IPS-15b (cell line): ENCODE measurements at regions not wholly inside any gene's neighbourhood (a gene's known extent, or its start where the extent isn't known, plus 50 kb on each side); places are given as distances from the start of the nearest gene placed in this dataset.

Experiments
- H3K27me3 ChIP-seq: one replicate; pipeline ENCODE4 v1.6.1; 2013; ENCODE audit warnings: low read length; ENCODE audit not compliant: control insufficient read depth, insufficient read depth
- H3K36me3 ChIP-seq: one replicate; pipeline ENCODE4 v1.6.1; 2013; ENCODE audit warnings: low read length; ENCODE audit not compliant: control insufficient read depth, insufficient read depth
- H3K4me1 ChIP-seq: one replicate; pipeline ENCODE4 v1.6.1; 2013; ENCODE audit warnings: mild to moderate bottlenecking, low read length; ENCODE audit not compliant: control insufficient read depth, insufficient read depth
- H3K4me3 ChIP-seq: one replicate; pipeline ENCODE4 v1.5.1; 2013; ENCODE audit warnings: low read depth, low read length
- H3K9ac ChIP-seq: one replicate; pipeline ENCODE4 v1.6.1; 2013; ENCODE audit warnings: low read depth, mild to moderate bottlenecking, low read length
- H3K9me3 ChIP-seq: one replicate; pipeline ENCODE4 v1.6.1; 2013; ENCODE audit warnings: mild to moderate bottlenecking, low read length; ENCODE audit not compliant: control insufficient read depth, insufficient read depth

DNA sequence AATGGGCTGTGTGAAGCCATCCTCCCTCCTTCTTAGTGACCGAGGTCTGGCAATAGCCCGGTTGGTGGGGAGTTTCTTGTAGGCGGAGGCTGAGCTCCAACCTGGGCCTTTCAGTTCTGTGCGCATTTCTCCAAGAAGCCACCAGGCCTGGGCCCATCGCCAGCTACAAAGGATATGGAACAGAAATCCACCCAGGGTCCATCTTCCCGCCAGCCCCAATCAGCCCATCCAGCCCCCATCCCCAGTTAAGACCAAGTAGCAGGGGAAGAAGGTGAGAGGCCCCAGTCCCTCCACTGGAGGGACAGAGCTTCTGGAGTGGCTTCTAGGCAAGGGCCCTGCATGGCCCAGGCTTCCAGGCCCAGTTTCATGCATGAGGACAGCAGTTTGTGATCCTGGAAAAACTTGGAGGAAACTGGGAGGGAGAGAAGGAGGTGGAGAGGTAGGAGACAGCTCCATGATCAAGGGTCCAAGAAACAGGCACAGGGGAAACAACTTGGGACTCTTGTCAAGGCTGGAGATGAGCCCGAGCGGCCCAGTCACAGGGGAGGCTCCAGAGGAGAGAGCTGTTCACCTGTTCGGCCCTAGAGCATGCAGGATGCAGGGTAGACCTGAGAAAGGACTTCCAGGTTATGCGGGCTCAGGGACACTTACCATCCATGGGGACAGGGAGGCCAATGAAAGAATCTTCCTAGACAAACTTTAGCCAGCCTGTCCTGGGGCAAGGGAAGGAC is 261.2 kb downstream of the PTPRU start:
- peaks cover 9% of the 10 kb centered on the region for H3K4me1 ChIP-seq
- no peaks in the 10 kb centered on the region for H3K27me3 ChIP-seq
- no peaks in the 10 kb centered on the region for H3K9me3 ChIP-seq
- no peak overlapping the region for H3K9ac ChIP-seq
- no peak overlapping the region for H3K4me3 ChIP-seq
- no peaks in the 10 kb centered on the region for H3K36me3 ChIP-seq

DNA sequence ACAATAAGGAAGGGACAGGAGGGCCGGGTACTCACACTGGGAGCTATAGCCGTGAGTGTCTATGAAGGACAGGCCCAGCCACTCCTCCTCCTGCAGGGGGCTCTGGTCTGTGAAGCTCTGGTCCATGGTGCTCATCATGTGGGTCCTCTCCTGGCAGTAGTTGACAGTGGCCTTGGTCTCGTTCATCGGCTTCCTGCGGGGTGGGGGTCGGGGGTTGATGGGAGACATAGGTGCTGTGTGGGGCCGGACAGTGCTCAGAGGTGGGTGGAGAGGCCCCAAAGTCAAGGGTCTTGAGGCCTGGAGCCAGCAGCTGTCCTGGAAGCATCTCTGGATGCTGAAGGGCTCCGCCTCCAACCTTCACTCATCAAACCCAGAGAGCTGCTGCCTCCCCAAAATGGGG is 260.4 kb downstream of the PTPRU start:
- no peaks in the 10 kb centered on the region for H3K9me3 ChIP-seq
- H3K36me3 ChIP-seq, result no peaks in the 10 kb centered on the region
- no peak overlapping the region for H3K4me3 ChIP-seq
- H3K27me3 ChIP-seq, result no peaks in the 10 kb centered on the region
- H3K4me1 ChIP-seq, result peaks cover 7% of the 10 kb centered on the region
- H3K9ac ChIP-seq, result no peak overlapping the region

DNA sequence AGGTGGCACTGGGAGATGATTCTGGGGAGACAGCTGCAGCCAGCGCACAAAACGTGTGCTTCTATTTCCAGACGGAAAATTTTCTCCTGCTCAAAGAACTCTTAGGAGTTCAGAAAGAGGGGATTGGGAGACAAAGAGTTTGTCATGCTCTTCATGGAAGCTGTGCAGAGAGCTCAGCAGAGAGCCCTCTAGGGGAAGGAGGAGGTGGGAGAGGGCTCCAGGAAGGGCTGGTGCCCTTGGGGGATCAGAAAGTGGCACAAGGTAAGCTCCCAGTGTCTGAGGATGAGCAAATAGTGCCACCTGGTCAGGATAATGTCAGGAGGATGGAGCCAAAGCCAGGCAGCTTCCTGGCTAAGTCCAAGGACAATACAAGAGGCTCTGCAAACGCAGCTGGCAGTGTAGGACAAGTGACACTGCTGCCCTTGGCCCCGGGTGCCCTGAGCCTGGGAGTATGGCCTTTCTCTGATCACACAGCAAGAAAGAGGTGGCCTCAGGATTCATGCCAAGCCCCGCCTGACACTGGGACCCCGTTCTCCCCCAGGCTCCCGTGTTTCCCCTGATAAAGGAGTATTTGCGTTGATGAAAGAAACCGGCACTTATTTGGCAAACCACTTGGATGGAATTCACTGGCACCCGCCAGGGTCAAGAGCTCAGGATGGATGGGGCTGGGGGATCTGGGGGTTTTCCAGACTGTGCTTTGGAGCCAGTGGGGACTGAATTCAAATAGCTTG is 254.0 kb downstream of the PTPRU start:
- H3K4me1 ChIP-seq, result no peaks in the 10 kb centered on the region
- H3K36me3 ChIP-seq, result no peaks in the 10 kb centered on the region
- H3K9ac ChIP-seq, result no peak overlapping the region
- H3K4me3 ChIP-seq, result no peak overlapping the region
- no peaks in the 10 kb centered on the region for H3K27me3 ChIP-seq
- no peaks in the 10 kb centered on the region for H3K9me3 ChIP-seq

DNA sequence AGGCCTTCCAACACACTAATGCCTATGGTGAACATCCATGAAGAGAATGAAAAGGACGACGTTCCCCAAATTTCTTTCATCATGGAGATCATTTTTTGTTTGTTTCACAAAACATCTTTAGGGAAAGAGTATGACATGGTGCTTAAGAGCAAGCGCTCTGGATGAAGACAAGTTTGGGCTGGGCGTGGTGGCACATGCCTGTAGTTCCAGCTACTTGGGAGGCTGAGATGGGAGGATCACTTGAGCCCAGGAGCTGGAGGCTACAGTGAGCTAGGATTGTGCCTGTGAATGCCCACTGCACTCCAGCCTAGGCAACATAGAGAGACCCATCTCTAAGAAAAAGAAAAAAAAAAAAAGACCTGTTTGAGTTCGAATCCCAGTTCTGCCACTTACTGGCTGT is 253.1 kb downstream of the PTPRU start:
- H3K9me3 ChIP-seq, result no peaks in the 10 kb centered on the region
- H3K4me3 ChIP-seq, result no peak overlapping the region
- H3K4me1 ChIP-seq, result no peaks in the 10 kb centered on the region
- no peaks in the 10 kb centered on the region for H3K27me3 ChIP-seq
- H3K36me3 ChIP-seq, result no peaks in the 10 kb centered on the region
- no peak overlapping the region for H3K9ac ChIP-seq

DNA sequence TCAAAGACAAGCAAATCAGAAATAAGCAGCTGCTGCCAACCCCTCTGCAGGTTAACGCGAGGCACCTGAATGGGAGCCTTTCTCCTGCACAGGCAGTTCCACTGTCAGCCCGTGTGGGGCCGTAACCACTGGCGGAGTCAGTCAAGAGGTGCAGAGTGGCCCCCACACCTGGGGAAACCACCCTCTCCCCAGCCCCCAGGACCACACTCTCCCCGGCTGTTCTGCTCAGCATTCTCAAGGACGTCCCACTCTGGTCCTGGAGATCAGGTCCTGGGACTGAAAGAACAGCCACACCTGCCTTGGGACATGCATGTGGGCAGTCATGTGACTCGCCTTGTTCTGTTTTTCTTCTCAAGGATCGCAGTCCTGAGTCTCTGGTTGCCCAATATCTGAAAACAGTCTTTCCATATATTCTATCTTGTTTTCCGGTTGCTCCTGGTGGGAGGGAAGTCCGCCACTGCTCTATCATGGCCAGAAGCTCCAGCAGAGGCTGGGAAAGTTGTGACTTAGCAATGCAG is 252.5 kb downstream of the PTPRU start:
- Histone ChIP-seq H3K4me3 (no peak overlapping the region), H3K9ac (no peak overlapping the region), H3K9me3 (no peaks in the 10 kb centered on the region), H3K4me1 (no peaks in the 10 kb centered on the region), H3K27me3 (no peaks in the 10 kb centered on the region), H3K36me3 (no peaks in the 10 kb centered on the region)

DNA sequence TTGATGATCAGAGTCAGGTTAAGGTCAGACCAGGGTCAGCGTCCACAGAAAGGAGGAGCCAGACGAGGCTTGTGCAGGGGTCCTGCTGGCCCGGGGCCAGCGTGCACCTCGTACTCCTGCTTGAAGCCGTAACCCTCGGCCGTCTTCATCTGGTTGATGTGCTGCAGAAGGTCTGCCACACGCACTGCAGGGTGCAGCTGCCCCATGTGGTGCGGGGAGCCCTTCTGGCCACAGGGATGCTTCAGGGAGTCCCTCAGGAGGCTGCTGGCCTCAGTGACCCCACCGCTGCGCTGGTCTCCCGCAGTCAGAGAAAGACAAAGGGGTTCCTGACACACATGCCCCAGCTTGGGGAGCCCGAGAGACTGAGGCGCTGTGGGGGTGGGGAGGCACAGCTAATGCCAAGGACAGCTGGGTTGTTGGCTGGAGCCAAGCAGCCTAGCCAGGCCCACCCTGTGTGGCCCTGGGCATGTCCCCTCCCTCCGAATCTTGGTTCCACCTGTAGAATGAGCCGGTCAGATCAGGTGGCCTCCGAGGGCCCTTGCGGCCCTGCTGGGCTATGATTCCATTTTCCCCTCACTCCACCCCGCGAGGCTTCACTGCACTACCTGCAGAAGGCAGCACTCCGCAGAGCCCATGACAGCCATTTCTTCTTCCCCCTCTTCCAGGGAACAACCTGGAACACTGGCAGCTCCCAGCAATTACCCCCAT is 251.9 kb downstream of the PTPRU start:
- H3K36me3 ChIP-seq, result no peaks in the 10 kb centered on the region
- H3K4me3 ChIP-seq, result no peak overlapping the region
- H3K9ac ChIP-seq, result no peak overlapping the region
- no peaks in the 10 kb centered on the region for H3K27me3 ChIP-seq
- H3K4me1 ChIP-seq, result no peaks in the 10 kb centered on the region
- H3K9me3 ChIP-seq, result no peaks in the 10 kb centered on the region

DNA sequence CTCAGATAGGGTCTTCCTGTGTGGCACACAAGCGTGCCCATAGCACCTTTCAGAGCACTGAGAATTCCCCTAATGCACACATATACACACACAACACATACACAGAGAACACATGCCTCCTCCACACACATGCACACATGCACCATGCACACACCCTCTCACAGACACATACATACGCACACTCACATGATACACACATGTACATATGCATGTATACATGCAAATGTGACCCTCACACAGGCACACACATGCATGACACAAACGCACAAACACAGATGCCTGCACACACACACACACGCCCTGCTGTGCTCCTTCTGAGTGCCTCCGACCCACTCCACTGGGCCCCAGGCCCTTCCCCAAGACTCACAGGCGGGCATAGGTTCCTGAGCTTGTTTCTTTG is 251.0 kb downstream of the PTPRU start:
- no peaks in the 10 kb centered on the region for H3K4me1 ChIP-seq
- no peaks in the 10 kb centered on the region for H3K27me3 ChIP-seq
- no peak overlapping the region for H3K4me3 ChIP-seq
- no peaks in the 10 kb centered on the region for H3K36me3 ChIP-seq
- no peaks in the 10 kb centered on the region for H3K9me3 ChIP-seq
- H3K9ac ChIP-seq, result no peak overlapping the region

DNA sequence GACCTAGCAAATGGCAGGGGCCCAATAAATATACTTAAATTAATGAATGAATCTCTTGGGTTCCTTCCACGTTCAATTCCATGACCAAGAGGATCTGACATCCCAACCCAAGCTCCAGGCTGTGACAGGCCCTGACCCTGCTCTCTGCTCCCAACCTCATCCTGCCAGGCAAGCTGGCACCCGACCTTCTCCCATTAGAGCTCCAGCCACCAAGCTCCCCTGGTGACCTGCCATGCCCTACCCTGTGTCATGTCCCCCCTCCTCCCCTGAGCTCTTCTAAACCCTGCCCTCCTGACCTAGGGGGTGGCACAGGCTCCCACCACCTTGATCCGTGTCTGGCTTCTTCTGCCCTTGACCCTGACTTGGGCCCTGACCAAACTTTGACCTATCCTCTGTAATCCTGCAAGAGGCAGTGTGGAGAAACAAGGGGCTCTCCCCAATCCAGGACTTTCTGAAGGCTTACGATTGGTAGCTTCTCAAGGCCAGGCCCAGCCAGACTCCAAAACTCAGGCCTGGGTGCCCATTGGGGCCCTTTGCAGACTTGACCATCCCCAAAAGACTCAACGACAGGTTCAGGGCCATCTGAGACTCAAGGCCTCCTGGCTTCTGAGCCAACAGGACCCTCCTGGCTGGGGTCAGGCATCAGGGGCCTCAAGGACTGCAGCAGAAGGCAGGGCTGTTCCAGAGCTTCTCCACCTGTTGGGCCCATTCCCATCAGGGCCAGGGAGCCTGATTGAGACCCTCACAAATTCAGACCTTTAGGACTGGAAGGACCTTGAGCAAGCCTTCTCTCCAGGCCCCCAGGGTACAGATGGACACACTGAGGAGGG is 249.0 kb downstream of the PTPRU start:
- no peaks in the 10 kb centered on the region for H3K9me3 ChIP-seq
- no peak overlapping the region for H3K4me3 ChIP-seq
- H3K9ac ChIP-seq, result no peak overlapping the region
- H3K4me1 ChIP-seq, result no peaks in the 10 kb centered on the region
- no peaks in the 10 kb centered on the region for H3K27me3 ChIP-seq
- H3K36me3 ChIP-seq, result no peaks in the 10 kb centered on the region

DNA sequence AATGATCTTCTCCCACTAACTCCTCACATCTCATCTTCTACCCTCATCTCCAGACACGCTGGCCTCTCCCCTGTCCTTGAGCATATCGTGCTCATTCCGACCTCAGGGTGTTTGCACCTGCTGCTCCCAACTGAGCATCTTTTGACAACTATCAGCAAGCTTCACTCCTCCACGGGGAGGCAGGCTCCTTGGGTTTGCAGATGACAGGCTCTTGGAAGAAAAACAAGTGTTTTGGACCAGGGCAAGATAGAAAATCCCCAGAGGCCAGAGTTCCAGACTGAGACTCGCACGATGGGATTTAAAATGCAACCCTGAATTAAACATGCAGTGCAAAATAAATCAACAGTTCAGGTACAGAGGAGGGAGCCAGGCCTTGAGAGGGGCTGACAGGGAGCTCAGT is 246.7 kb downstream of the PTPRU start:
- Histone ChIP-seq H3K4me3 (no peak overlapping the region), H3K4me1 (no peaks in the 10 kb centered on the region), H3K9ac (no peak overlapping the region), H3K36me3 (no peaks in the 10 kb centered on the region), H3K27me3 (no peaks in the 10 kb centered on the region), H3K9me3 (no peaks in the 10 kb centered on the region)

DNA sequence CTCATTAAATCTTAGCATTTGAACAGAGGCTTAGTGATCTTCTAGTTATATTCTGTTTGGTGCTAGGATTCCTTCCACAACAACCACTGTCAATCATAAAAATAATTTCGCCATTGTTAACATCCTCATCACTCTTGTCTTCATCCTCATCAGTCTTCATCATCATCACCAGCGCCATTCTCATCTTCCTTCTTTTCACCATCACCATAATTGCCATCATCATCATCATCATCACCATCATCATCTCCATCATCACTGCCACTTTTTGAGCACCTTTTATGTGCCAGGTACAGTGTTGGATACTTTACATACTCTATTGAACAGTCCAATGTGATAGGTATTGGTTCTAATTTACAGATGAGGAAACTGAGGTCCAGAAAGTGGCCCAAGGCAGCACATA is 245.7 kb downstream of the PTPRU start:
- Histone ChIP-seq H3K4me3 (no peak overlapping the region), H3K9ac (no peak overlapping the region), H3K36me3 (no peaks in the 10 kb centered on the region), H3K9me3 (no peaks in the 10 kb centered on the region), H3K27me3 (no peaks in the 10 kb centered on the region), H3K4me1 (no peaks in the 10 kb centered on the region)

DNA sequence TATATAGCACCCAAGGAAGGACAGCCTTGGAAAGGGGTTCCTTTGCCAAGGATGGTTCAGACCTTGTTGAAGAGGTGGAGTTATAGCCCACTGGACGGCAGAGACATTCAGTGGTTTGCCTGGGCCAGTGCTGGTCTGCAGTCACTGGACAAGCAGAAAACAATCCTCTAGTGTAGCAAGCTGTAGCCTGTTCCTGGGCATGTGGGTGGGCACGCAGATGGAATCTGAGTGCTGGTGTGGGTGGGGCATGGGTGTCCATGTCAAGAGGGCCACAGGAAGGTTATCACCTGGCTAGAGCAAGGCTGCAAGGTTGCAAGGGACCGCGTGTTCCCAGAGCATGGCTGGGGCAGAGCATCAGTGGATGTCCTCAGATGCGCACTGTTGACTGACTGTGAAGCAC is 244.7 kb downstream of the PTPRU start:
- Histone ChIP-seq H3K9ac (no peak overlapping the region), H3K4me1 (no peaks in the 10 kb centered on the region), H3K27me3 (no peaks in the 10 kb centered on the region), H3K36me3 (no peaks in the 10 kb centered on the region), H3K9me3 (no peaks in the 10 kb centered on the region), H3K4me3 (no peak overlapping the region)
